HCT116 (cell line): ENCODE measurements at regions not wholly inside any gene's neighbourhood (a gene's known extent, or its start where the extent isn't known, plus 50 kb on each side); places are given as distances from the start of the nearest gene placed in this dataset.

Experiments used
- ATAC-seq: fragments of 200-7000 bp; cut with Tn5 transposase; 2 replicates; pipeline ENCODE4 v1.9.1; 2020; ENCODE audit warnings: mild to moderate bottlenecking, moderate library complexity
- BruUV-seq: library from RNA; stranded (reverse); fragments of 400-500 nt; replicated peaks from 2 replicates; lab custom pipeline; 2021; lab: Mats Ljungman, UMichigan
- CTCF ChIA-PET: fragments of 300-600 bp; sonication (Branson Sonifier 250); formaldehyde crosslinking; loops from one replicate; lab custom pipeline; 2021; ENCODE audit warnings: antibody characterized with exemption; lab: Charles Lee
- POLR2A ChIA-PET: fragments of 300-600, 350-600 bp; sonication (Branson Sonifier 250); formaldehyde crosslinking; loops from one replicate; lab custom pipeline; 2021; ENCODE audit warnings: antibody characterized with exemption; lab: Charles Lee
- RAD21 ChIA-PET, 2 experiments: fragments of 300-600 bp; sonication (Branson Sonifier 250); formaldehyde crosslinking; loops; one replicate each; lab custom pipeline; 2023; ENCODE audit warnings: low total read pairs in 2 of 2; ENCODE audit not compliant: uncharacterized antibody in 2 of 2, unreplicated experiment in 2 of 2, low non-redundant PET in 1 of 2; lab: Charles Lee
- DNase-seq: peaks from one replicate; pipeline ENCODE4 v3.0.0-alpha.2; 2010; ENCODE audit warnings: low read depth, low spot score
- H2AFZ ChIP-seq: fragments of 200-600 bp; shearing (Covaris generic), sonication (generic); 2 replicates; pipeline ENCODE4 v1.6.1; 2017; ENCODE audit warnings: low read depth, mixed run types, mixed read lengths, antibody characterized with exemption, low read length; ENCODE audit not compliant: poor library complexity, severe bottlenecking
- H3K27ac ChIP-seq: 2 replicates; pipeline ENCODE4 v1.5.1; 2012; ENCODE audit warnings: low read depth, low read length
- H3K27me3 ChIP-seq: fragments of 200-600 bp; sonication (generic); 2 replicates; pipeline ENCODE4 v1.6.1; 2016; ENCODE audit warnings: mixed run types, low read length, mixed read lengths; ENCODE audit not compliant: insufficient read depth
- H3K36me3 ChIP-seq, 2 experiments: fragments of 200-500 bp in 1 of 2; fragments of 200-600 bp in 1 of 2; sonication (Bioruptor generic) in 1 of 2; sonication (generic) in 1 of 2; 2 replicates each; pipeline versions ENCODE4 v1.5.1 to v1.6.1; 2014 to 2016; ENCODE audit warnings: low read length in 2 of 2, inconsistent platforms in 1 of 2, mixed read lengths in 1 of 2, mixed run types in 1 of 2; ENCODE audit not compliant: insufficient read depth in 2 of 2, control insufficient read depth in 1 of 2
- H3K4me1 ChIP-seq, 2 experiments: fragments of 200-600 bp in 1 of 2; sonication (generic) in 1 of 2; 2 replicates each; pipeline versions ENCODE4 v1.5.1 to v1.6.1; 2012 to 2017; ENCODE audit warnings: low read length in 2 of 2, inconsistent platforms in 1 of 2, mild to moderate bottlenecking in 1 of 2, mixed read lengths in 1 of 2, mixed run types in 1 of 2, moderate library complexity in 1 of 2; ENCODE audit not compliant: insufficient read depth in 2 of 2, control insufficient read depth in 1 of 2
- H3K4me2 ChIP-seq: fragments of 200-600 bp; sonication (generic); 2 replicates; pipeline ENCODE4 v1.6.1; 2017; ENCODE audit warnings: mixed run types, low read length, mixed read lengths
- H3K4me3 ChIP-seq, 2 experiments: fragments of 200-600 bp in 1 of 2; sonication (generic) in 1 of 2; replicated peaks in 1 of 2; 2 replicates each; pipeline ENCODE4 v1.5.1; 2011 to 2016; ENCODE audit warnings: low read length in 2 of 2, control low read depth in 1 of 2, low read depth in 1 of 2, mild to moderate bottlenecking in 1 of 2, mixed read lengths in 1 of 2, mixed run types in 1 of 2
- H3K79me2 ChIP-seq: fragments of 200-600 bp; sonication (generic); 2 replicates; pipeline ENCODE4 v1.6.1; 2017; ENCODE audit warnings: mild to moderate bottlenecking, mixed run types, low read length, moderate library complexity, mixed read lengths; ENCODE audit not compliant: insufficient read depth
- H3K9ac ChIP-seq: fragments of 200-600 bp; sonication (generic); 2 replicates; pipeline ENCODE4 v1.6.1; 2016; ENCODE audit warnings: low read length, mixed read lengths
- H3K9me2 ChIP-seq: fragments of 200-600 bp; sonication (generic), shearing (Covaris generic); 2 replicates; pipeline ENCODE4 v1.6.1; 2017; ENCODE audit warnings: mixed run types, mild to moderate bottlenecking, moderate library complexity; ENCODE audit not compliant: insufficient read depth
- H3K9me3 ChIP-seq, 2 experiments: fragments of 200-500 bp in 1 of 2; fragments of 200-600 bp in 1 of 2; sonication (Bioruptor generic) in 1 of 2; sonication (generic) in 1 of 2; 2 replicates each; pipeline ENCODE4 v1.6.1; 2014 to 2017; ENCODE audit warnings: low read length in 2 of 2, mixed read lengths in 2 of 2, inconsistent platforms in 1 of 2, low read depth in 1 of 2, mild to moderate bottlenecking in 1 of 2, mixed run types in 1 of 2, moderate library complexity in 1 of 2; ENCODE audit not compliant: control insufficient read depth in 1 of 2, insufficient read depth in 1 of 2
- H4K20me1 ChIP-seq: fragments of 200-600 bp; sonication (generic), shearing (Covaris generic); 2 replicates; pipeline ENCODE4 v1.6.1; 2017; ENCODE audit warnings: mixed run types, mild to moderate bottlenecking, moderate library complexity; ENCODE audit not compliant: insufficient read depth
- CEBPB ChIP-seq: IDR thresholded peaks from 2 replicates; pipeline ENCODE4 v1.6.1; 2012; ENCODE audit warnings: low read depth
- CTCF ChIP-seq, 3 experiments: fragments of 200-600 bp in 1 of 3; sonication (generic) in 1 of 3; IDR thresholded peaks in 2 of 3; conservative IDR thresholded peaks in 1 of 3; 2 replicates each; pipeline ENCODE4 v1.5.1; 2012 to 2017; ENCODE audit warnings: low read depth in 2 of 3, low read length in 2 of 3, antibody characterized with exemption in 1 of 3, borderline replicate concordance in 1 of 3, control low read depth in 1 of 3, mild to moderate bottlenecking in 1 of 3, mixed read lengths in 1 of 3, mixed run types in 1 of 3, moderate library complexity in 1 of 3; ENCODE audit not compliant: insufficient read depth in 1 of 3
- EGR1 ChIP-seq: IDR thresholded peaks from 2 replicates; pipeline ENCODE4 v1.6.1; 2012; ENCODE audit warnings: low read depth
- EZH2 ChIP-seq: fragments of 200-600 bp; sonication (generic); IDR thresholded peaks from 2 replicates; pipeline ENCODE4 v1.6.1; 2017; ENCODE audit warnings: antibody characterized with exemption, mixed run types
- EZH2phosphoT487 ChIP-seq: fragments of 200-600 bp; IDR thresholded peaks from 2 replicates; pipeline ENCODE4 v1.6.1; 2018; ENCODE audit warnings: antibody characterized with exemption, borderline replicate concordance
- FOSL1 ChIP-seq: IDR thresholded peaks from 2 replicates; pipeline ENCODE4 v1.6.1; 2012; ENCODE audit warnings: low read depth
- JUND ChIP-seq: IDR thresholded peaks from 2 replicates; pipeline ENCODE4 v1.6.1; 2012
- MAX ChIP-seq: IDR thresholded peaks from 2 replicates; pipeline ENCODE4 v1.6.1; 2012
- REST ChIP-seq: IDR thresholded peaks from 2 replicates; pipeline ENCODE4 v1.6.1; 2012; ENCODE audit warnings: low read depth
- SP1 ChIP-seq: IDR thresholded peaks from 2 replicates; pipeline ENCODE4 v1.6.1; 2012; ENCODE audit warnings: low read depth
- SRF ChIP-seq: IDR thresholded peaks from 2 replicates; pipeline ENCODE4 v1.6.1; 2012; ENCODE audit warnings: low read depth
- TCF7L2 ChIP-seq: IDR thresholded peaks from 2 replicates; pipeline ENCODE4 v1.7.0; 2011; ENCODE audit warnings: borderline replicate concordance, inconsistent platforms; ENCODE audit not compliant: insufficient read depth, insufficient read length; ENCODE audit errors: extremely low read depth
- YY1 ChIP-seq: IDR thresholded peaks from 2 replicates; pipeline ENCODE4 v1.6.1; 2011; ENCODE audit warnings: low read length, low read depth, moderate library complexity, mild to moderate bottlenecking; ENCODE audit not compliant: insufficient replicate concordance; ENCODE audit errors: extremely low read depth
- ZBTB33 ChIP-seq: IDR thresholded peaks from 2 replicates; pipeline ENCODE4 v1.6.1; 2011; ENCODE audit warnings: mild to moderate bottlenecking, low read length, moderate library complexity; ENCODE audit not compliant: insufficient replicate concordance; ENCODE audit errors: extremely low read depth
- ZFX ChIP-seq: fragments of 450-650 bp; IDR thresholded peaks from 2 replicates; pipeline ENCODE4 v1.6.1; 2017
- ZNF274 ChIP-seq: fragments of 200-500 bp; sonication (Bioruptor generic); IDR thresholded peaks from 2 replicates; pipeline ENCODE4 v1.6.1; 2014; ENCODE audit warnings: mild to moderate bottlenecking, low read depth, low read length, inconsistent platforms
- intact Hi-C: fragments of 100-400 bp; cut with micrococcal nuclease; formaldehyde crosslinking; loops from 2 replicates; pipeline ENCODE4 v1.10.0; 2022

GRCh38 chr17:72031219-72031884 lies 89.5 kb upstream of the SOX9 start:
- no TSS peak for BruUV-seq
- CTCF ChIA-PET, result no interaction called here
- H2AFZ ChIP-seq, result no peak overlapping the region

More at GRCh38 chr17:72031219-72031884, 89.5 kb upstream of the SOX9 start:
- ATAC-seq (no peak), DNase-seq (no peak)
- intact Hi-C loops, result no loop called here
- Histone ChIP-seq H3K27me3 (no peaks in the 10 kb centered on the region; the same call in 1 of the 2 replicates), H3K9me3 (no peaks in the 10 kb centered on the region), H3K4me1 (no peaks in the 10 kb centered on the region), H3K79me2 (no peaks in the 10 kb centered on the region), H3K4me3 (no peak overlapping the region), H3K4me2 (no peak overlapping the region), H3K36me3 (no peaks in the 10 kb centered on the region), H3K9me2 (no peaks in the 10 kb centered on the region), H3K9ac (no peak overlapping the region), H3K27ac (no peak overlapping the region), H4K20me1 (no peaks in the 10 kb centered on the region)
- TF ChIP-seq YY1 (no peak), SP1 (no peak), SRF (no peak), TCF7L2 (no peak), CEBPB (no peak), CTCF (IDR thresholded peaks at IDR 0.05 in 2 of 3, conservative IDR thresholded peaks at IDR 0.05 in 1 of 3; ENCODE audit: borderline replicate concordance in 1 of 3, insufficient read depth in 1 of 3, low read depth in 2 of 3, low read length in 2 of 3) (no peak), ZBTB33 (no peak), JUND (no peak), EZH2phosphoT487 (no peak), EZH2 (no peak), ZFX (no peak), EGR1 (no peak), ZNF274 (no peak), FOSL1 (no peak), REST (no peak), MAX (no peak)
- RAD21 ChIA-PET, result no interaction called here
- POLR2A ChIA-PET, result no interaction called here
